T-helper 1 cell treated with Interleukin-12 subunit alpha and Interleukin-12 subunit beta and Interleukin-4 antibody, amounts not matched to agents 30 ng/mL and 1 ng/mL, for 36 hours (primary cell): ENCODE measurements at regions not wholly inside any gene's neighbourhood (a gene's known extent, or its start where the extent isn't known, plus 50 kb on each side); places are given as distances from the start of the nearest gene placed in this dataset.
"Not testable (repeated sequence)": the region's sequence is repeated elsewhere in the genome, so short reads cannot be mapped to it uniquely, and the experiment has no call there.

Source experiments
- intact Hi-C: fragments of 100-400 bp; cut with micrococcal nuclease; formaldehyde crosslinking; loops from one replicate; pipeline ENCODE4 v1.15.1; 2024

DNA sequence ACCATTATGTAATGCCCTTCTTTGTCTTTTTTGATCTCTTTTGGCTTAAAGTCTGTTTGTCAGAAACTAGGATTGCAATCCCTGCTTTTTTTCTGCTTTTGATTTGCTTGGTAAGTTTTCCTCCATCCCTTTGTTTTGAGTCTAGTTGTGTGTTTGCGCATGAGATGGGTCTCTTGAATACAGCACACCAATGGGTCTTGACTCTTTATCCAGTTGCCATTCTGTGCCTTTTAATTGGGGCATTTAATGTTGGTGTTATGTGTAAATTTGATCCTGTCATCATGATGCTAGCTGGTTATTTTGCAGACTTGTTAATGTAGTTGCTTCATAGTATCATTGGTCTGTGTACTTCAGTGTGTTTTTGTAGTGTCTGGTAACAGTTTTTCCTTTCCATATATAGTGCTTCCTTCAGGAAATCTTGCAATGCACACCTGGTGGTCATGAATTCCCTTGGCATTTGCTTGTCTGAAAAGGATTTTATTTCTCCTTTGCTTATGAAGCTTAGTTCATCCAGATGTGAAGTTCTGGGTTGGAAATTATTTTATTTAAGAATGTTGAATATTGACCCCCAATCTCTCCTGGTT, 416.9 kb downstream of the SPRY2 start:
- intact Hi-C loops = not testable (repeated sequence)

- intact Hi-C loops = no loop called here
Observed at GRCh38 chr13:79919091-79919490, 421.8 kb downstream of the SPRY2 start.

GRCh38 chr13:79918620-79919019, 422.3 kb downstream of the SPRY2 start:
- intact Hi-C loops = no loop called here

GRCh38 chr13:79917628-79918027, 423.3 kb downstream of the SPRY2 start:
- intact Hi-C loops = no loop called here

GRCh38 chr13:79915114-79915811, 425.7 kb downstream of the SPRY2 start:
- intact Hi-C loops = no loop called here

DNA sequence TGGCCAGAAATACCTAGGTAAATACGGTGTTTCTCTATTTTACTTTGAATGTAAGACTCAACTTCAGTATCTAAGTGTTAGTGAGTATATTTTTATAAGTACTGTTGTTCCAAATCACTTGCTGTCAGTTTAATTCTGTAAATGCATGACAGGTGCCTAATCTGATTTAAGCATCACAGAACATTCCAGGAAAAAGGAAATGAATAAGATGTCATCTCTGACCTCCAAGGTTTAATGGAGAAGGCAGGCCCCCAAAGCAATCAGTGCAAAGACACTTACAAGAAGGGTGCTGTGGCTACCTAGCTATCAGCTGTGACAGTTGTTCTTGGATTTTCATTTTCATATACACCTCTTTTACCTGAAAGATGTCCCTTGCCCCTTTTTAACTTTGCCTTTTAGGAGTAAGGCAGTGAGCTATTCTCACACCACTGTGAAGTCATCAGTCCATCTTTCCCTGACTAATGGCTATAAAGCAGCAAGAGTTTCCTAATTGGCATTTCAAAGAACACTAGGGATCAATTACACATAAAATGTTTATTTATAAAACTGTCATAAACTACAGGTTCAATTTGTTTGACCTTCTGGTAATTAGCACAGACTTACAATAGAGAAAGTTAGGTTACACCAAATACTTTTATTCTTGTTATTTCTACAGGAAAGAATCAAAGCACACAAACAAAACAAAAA, 427.6 kb downstream of the SPRY2 start:
- intact Hi-C loops = no loop called here

GRCh38 chr13:79912403-79912802, 428.5 kb downstream of the SPRY2 start:
- intact Hi-C loops = no loop called here

GRCh38 chr13:79910875-79911540, 429.9 kb downstream of the SPRY2 start:
- intact Hi-C loops = no loop called here

DNA sequence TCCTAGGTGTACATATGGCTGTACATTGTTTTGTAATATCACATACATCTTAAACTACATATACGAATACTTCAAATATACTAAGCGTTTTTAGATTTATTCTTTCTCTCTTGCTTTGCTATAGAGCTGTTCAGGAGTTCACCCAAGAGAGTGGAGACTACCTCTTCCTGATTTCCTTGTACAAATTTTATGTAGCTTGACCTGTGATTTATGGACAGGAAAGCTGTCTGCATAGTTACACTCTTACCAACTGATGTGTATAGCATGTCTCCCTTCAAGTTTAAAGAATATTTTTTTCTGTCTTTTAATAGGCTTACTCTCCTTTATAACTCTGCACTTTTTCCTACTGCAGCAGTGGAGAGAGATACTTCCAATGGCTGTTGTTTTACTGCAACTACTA, 428.7 kb downstream of the NDFIP2 start:
- intact Hi-C loops = no loop called here

DNA sequence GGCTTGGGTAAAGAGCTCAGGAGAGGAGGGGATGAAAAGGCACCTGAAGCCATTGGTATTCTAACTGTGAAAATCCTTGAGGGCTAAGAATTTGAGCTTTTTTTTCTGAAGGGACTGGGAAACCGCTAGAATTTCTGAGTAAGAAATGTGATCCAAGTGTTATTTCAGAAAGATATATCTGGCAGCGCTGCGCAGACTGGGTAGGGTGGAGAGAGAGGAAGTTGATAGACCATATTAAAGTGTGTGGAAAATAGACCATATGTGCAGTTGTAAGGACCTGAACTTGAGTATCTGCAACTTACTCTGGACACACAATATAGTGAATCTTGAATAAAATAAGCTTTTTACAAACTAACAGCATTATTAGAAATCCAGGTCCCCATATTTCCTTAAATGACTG, 427.4 kb downstream of the NDFIP2 start:
- intact Hi-C loops = no loop called here

GRCh38 chr13:79907527-79907926, 426.6 kb downstream of the NDFIP2 start:
- intact Hi-C loops = no loop called here

DNA sequence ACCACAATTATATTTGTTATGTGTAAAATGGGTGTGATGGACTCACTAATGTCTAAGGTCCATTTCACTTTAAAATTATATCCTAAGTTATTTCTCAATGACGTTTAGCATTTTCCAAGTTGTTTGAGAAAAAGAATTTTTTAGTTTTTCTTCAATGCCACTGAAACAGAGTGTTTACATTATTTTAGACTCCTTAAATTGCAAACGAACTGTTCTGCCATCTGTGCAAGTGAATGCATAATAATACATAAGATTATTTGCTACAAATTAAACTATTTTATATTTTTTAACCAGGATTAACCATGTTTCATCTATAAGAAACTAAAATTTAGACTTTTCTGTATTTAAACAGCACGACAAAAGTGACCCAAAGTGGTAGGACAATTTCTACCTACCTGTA, 425.4 kb downstream of the NDFIP2 start:
- intact Hi-C loops = no loop called here

GRCh38 chr13:79905018-79905417, 424.1 kb downstream of the NDFIP2 start:
- intact Hi-C loops = no loop called here

DNA sequence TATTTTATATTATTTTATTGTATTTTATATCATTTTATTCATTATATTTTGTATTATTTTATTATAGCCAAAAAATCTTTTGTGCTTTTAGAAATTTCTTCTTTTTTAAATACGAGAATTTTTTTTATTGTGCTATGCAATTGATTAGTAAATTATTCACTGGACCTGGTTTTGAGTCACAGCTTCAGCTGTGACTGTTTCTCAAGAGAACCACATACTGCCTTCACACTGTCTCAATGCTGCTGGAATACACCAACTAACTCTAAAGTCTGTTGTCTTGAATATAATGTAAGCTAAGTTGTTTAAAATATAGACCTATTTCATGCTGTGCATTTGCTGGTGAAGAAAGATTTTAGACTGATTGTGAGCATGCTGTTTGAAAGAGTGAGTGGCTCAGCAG, 423.6 kb downstream of the NDFIP2 start:
- intact Hi-C loops = no loop called here

GRCh38 chr13:79901336-79901735, 420.4 kb downstream of the NDFIP2 start:
- intact Hi-C loops = no loop called here

- intact Hi-C loops = no loop called here
Observed at GRCh38 chr13:79900356-79900755, 419.4 kb downstream of the NDFIP2 start.

DNA sequence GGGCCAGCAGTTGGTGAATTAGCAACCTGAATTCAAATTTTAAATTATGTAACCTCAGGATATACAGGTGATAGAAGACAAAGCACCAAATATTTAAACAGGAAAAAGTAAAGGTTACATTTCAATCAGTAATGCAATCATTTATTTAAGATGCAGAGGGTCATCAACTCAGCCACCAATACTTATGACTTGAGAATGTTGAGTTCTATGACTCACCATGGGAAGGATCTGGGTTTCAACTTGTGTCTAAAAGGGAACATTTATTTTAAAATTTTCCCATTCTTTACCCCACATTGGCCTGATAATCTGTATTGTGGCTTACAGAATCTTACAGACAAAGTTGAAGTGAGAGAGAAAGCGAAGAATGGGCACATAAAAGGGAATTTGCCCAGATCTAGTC, 418.0 kb downstream of the NDFIP2 start:
- intact Hi-C loops = no loop called here

DNA sequence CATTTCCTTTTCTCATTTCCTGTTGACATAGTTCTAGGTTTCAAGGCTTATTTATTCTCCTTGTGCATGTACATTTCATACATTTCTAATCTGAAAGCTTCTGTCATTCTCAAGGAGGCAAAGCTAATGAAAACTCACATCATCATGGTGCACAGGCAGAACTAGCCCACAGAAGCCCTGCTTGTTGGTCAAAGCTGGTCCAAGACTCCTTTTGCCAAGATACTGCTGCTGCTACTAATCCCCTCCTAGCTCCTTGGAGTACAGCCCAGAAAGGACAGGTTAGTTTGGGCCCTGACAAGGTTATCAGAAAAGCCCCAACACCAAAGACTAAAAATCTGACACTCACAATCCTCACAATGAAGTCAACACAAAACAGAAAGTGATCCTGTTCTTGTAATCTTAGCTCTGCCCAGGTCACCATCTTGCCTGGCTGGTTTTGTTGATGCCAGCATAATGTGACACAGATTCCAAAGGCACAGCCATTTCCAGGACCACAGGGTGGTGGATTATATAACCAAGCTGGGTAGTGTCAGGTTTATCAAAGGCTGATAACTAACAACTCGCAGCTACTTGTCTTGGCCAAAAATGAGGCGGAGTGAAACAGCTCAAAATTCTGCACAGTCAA, 417.4 kb downstream of the NDFIP2 start:
- intact Hi-C loops = no loop called here

DNA sequence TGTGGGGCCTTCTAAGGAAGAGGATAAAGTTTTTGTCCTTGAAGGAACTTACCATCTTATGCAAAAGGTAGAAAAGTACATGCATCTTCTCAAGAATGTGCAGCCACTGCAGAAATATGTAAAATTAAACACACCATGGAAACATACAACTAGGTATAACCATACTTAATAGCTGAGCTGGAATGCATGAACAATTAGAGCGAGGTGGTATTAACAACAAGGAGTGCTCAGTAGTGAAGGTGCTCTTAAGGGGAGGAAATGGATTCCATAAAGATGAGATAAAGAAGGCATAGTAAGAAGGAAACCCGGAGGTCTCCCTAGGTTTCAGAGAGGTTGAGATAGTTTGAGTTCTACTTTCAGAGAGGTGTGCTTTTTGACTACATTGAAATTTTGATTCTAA, 415.9 kb downstream of the NDFIP2 start:
- intact Hi-C loops = no loop called here

- intact Hi-C loops = no loop called here
Observed at GRCh38 chr13:79895416-79895815, 414.5 kb downstream of the NDFIP2 start.

GRCh38 chr13:79887278-79887677, 406.3 kb downstream of the NDFIP2 start:
- intact Hi-C loops = not testable (repeated sequence)

DNA sequence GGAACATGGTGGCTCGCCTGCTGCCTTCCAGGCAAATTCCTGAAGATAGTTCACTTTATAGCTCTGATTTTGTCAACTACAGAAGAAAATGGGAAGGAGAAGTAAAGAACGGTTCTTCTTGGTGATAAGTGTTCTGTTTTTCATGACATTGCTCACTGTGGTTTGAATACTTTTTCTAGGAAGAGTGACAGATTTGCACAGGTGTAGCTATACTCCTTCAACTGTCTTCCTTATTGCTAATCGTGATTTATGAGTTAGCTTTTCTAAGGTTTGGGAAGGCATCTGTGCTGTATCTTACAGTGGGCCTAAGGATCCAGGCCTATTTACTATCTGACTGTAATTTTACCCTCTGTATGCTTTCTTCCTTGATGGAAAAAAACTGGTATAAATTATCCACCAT, 405.6 kb downstream of the NDFIP2 start:
- intact Hi-C loops = no loop called here
